ENCODE measurements at regions not wholly inside any gene's neighbourhood (a gene's known extent, or its start where the extent isn't known, plus 50 kb on each side); places are given as distances from the start of the nearest gene placed in this dataset.

- Histone ChIP-seq H3K36me3 (no peaks in the 10 kb centered on the region), H3K4me3 (no peak overlapping the region), H3K27ac (no peak overlapping the region), H3K9me3 (no peaks in the 10 kb centered on the region), H4K20me1 (no peaks in the 10 kb centered on the region), H3K4me2 (no peak overlapping the region), H3K4me1 (no peaks in the 10 kb centered on the region), H3K27me3 (no peaks in the 10 kb centered on the region), H3K9ac (no peak overlapping the region)
- no peak for TF ChIP-seq Cebpa-rat (IDR thresholded peaks at IDR 0.05)
These were observed 341.8 kb upstream of the SMARCA2 start for GRCh38 chr9:1673300-1673699.

GRCh38 chr9:1676771-1677170 lies 338.4 kb upstream of the SMARCA2 start:
- no peaks in the 10 kb centered on the region for H3K4me1 ChIP-seq
- no peak overlapping the region for H3K27ac ChIP-seq
- H3K4me2 ChIP-seq: no peak overlapping the region
- no peaks in the 10 kb centered on the region for H4K20me1 ChIP-seq
- H3K27me3 ChIP-seq: no peaks in the 10 kb centered on the region
- H3K4me3 ChIP-seq: no peak overlapping the region
- H3K9me3 ChIP-seq: no peaks in the 10 kb centered on the region
- no peaks in the 10 kb centered on the region for H3K36me3 ChIP-seq
- no peak overlapping the region for H3K9ac ChIP-seq
- no peak for TF ChIP-seq Cebpa-rat (IDR thresholded peaks at IDR 0.05)

- H3K4me3 ChIP-seq: no peak overlapping the region
- H3K4me2 ChIP-seq: no peak overlapping the region
- no peaks in the 10 kb centered on the region for H3K9me3 ChIP-seq
- H3K36me3 ChIP-seq: no peaks in the 10 kb centered on the region
- no peak for TF ChIP-seq Cebpa-rat (IDR thresholded peaks at IDR 0.05)
- H3K27ac ChIP-seq: no peak overlapping the region
- H4K20me1 ChIP-seq: no peaks in the 10 kb centered on the region
- H3K9ac ChIP-seq: no peak overlapping the region
- H3K27me3 ChIP-seq: no peaks in the 10 kb centered on the region
- no peaks in the 10 kb centered on the region for H3K4me1 ChIP-seq
These were observed 331.2 kb upstream of the SMARCA2 start for GRCh38 chr9:1683951-1684350.

- H3K4me3 ChIP-seq: no peak overlapping the region
- H3K9me3 ChIP-seq: no peaks in the 10 kb centered on the region
- H3K27me3 ChIP-seq: no peaks in the 10 kb centered on the region
- H3K27ac ChIP-seq: no peak overlapping the region
- no peak for TF ChIP-seq Cebpa-rat (IDR thresholded peaks at IDR 0.05)
- H3K36me3 ChIP-seq: no peaks in the 10 kb centered on the region
- H4K20me1 ChIP-seq: no peaks in the 10 kb centered on the region
- no peak overlapping the region for H3K9ac ChIP-seq
- H3K4me2 ChIP-seq: no peak overlapping the region
- H3K4me1 ChIP-seq: no peaks in the 10 kb centered on the region
These were observed 316.2 kb upstream of the SMARCA2 start for GRCh38 chr9:1698991-1699390.

GRCh38 chr9:1701113-1701512 lies 314.0 kb upstream of the SMARCA2 start:
- no peaks in the 10 kb centered on the region for H3K4me1 ChIP-seq
- H3K4me3 ChIP-seq: no peak overlapping the region
- H4K20me1 ChIP-seq: no peaks in the 10 kb centered on the region
- no peak overlapping the region for H3K27ac ChIP-seq
- no peaks in the 10 kb centered on the region for H3K36me3 ChIP-seq
- no peaks in the 10 kb centered on the region for H3K27me3 ChIP-seq
- H3K9ac ChIP-seq: no peak overlapping the region
- H3K4me2 ChIP-seq: no peak overlapping the region
- H3K9me3 ChIP-seq: no peaks in the 10 kb centered on the region
- TF ChIP-seq Cebpa-rat (IDR thresholded peaks at IDR 0.05): no peak

- Histone ChIP-seq H3K36me3 (no peaks in the 10 kb centered on the region), H3K4me1 (no peaks in the 10 kb centered on the region), H3K4me3 (no peak overlapping the region), H3K9ac (no peak overlapping the region), H3K27me3 (no peaks in the 10 kb centered on the region), H3K9me3 (no peaks in the 10 kb centered on the region), H4K20me1 (no peaks in the 10 kb centered on the region), H3K27ac (no peak overlapping the region), H3K4me2 (no peak overlapping the region)
- TF ChIP-seq Cebpa-rat (IDR thresholded peaks at IDR 0.05): no peak
These were observed 312.4 kb upstream of the SMARCA2 start for GRCh38 chr9:1702701-1703100.

GRCh38 chr9:1707291-1707690 lies 307.9 kb upstream of the SMARCA2 start:
- no peak overlapping the region for H3K27ac ChIP-seq
- no peaks in the 10 kb centered on the region for H3K9me3 ChIP-seq
- no peak overlapping the region for H3K4me3 ChIP-seq
- H3K4me1 ChIP-seq: no peaks in the 10 kb centered on the region
- TF ChIP-seq Cebpa-rat (IDR thresholded peaks at IDR 0.05): no peak
- H3K27me3 ChIP-seq: no peaks in the 10 kb centered on the region
- H3K36me3 ChIP-seq: no peaks in the 10 kb centered on the region
- no peaks in the 10 kb centered on the region for H4K20me1 ChIP-seq
- H3K9ac ChIP-seq: no peak overlapping the region
- H3K4me2 ChIP-seq: no peak overlapping the region

- no peak for TF ChIP-seq Cebpa-rat (IDR thresholded peaks at IDR 0.05)
These were observed 306.9 kb upstream of the SMARCA2 start for GRCh38 chr9:1708219-1708618.

GRCh38 chr9:1709347-1709746 lies 305.8 kb upstream of the SMARCA2 start:
- Histone ChIP-seq H3K36me3 (no peaks in the 10 kb centered on the region), H3K9ac (no peak overlapping the region), H4K20me1 (no peaks in the 10 kb centered on the region), H3K27ac (no peak overlapping the region), H3K4me3 (no peak overlapping the region), H3K27me3 (no peaks in the 10 kb centered on the region), H3K9me3 (no peaks in the 10 kb centered on the region), H3K4me1 (no peaks in the 10 kb centered on the region), H3K4me2 (no peak overlapping the region)
- TF ChIP-seq Cebpa-rat (IDR thresholded peaks at IDR 0.05): no peak

More at GRCh38 chr9:1708219-1708618, 306.9 kb upstream of the SMARCA2 start:
- no peak overlapping the region for H3K4me3 ChIP-seq
- H3K9me3 ChIP-seq: no peaks in the 10 kb centered on the region
- no peaks in the 10 kb centered on the region for H3K36me3 ChIP-seq
- no peak overlapping the region for H3K27ac ChIP-seq
- H4K20me1 ChIP-seq: no peaks in the 10 kb centered on the region
- no peaks in the 10 kb centered on the region for H3K4me1 ChIP-seq
- H3K4me2 ChIP-seq: no peak overlapping the region
- H3K27me3 ChIP-seq: no peaks in the 10 kb centered on the region
- no peak overlapping the region for H3K9ac ChIP-seq

- no peaks in the 10 kb centered on the region for H3K4me1 ChIP-seq
- H3K9me3 ChIP-seq: no peaks in the 10 kb centered on the region
- no peak overlapping the region for H3K4me3 ChIP-seq
- no peaks in the 10 kb centered on the region for H4K20me1 ChIP-seq
- H3K27ac ChIP-seq: no peak overlapping the region
- no peak overlapping the region for H3K4me2 ChIP-seq
- H3K27me3 ChIP-seq: no peaks in the 10 kb centered on the region
- H3K36me3 ChIP-seq: no peaks in the 10 kb centered on the region
- no peak overlapping the region for H3K9ac ChIP-seq
- TF ChIP-seq Cebpa-rat (IDR thresholded peaks at IDR 0.05): no peak
These were observed 302.2 kb upstream of the SMARCA2 start for GRCh38 chr9:1712861-1713450.

- H3K9me3 ChIP-seq: no peaks in the 10 kb centered on the region
- H3K27me3 ChIP-seq: no peaks in the 10 kb centered on the region
These were observed 301.3 kb upstream of the SMARCA2 start for GRCh38 chr9:1713841-1714240.

More at GRCh38 chr9:1713841-1714240, 301.3 kb upstream of the SMARCA2 start:
- Histone ChIP-seq H3K4me2 (no peak overlapping the region), H3K36me3 (no peaks in the 10 kb centered on the region), H3K9ac (no peak overlapping the region), H3K4me1 (no peaks in the 10 kb centered on the region), H4K20me1 (no peaks in the 10 kb centered on the region), H3K4me3 (no peak overlapping the region), H3K27ac (no peak overlapping the region)
- TF ChIP-seq Cebpa-rat (IDR thresholded peaks at IDR 0.05): no peak
